ENCODE measurements at regions not wholly inside any gene's neighbourhood (a gene's known extent, or its start where the extent isn't known, plus 50 kb on each side); places are given as distances from the start of the nearest gene placed in this dataset.
A peak's percentile ranks its signal among the peaks of the same experiment; 100 is the strongest.
"Not testable (repeated sequence)": the region's sequence is repeated elsewhere in the genome, so short reads cannot be mapped to it uniquely, and the experiment has no call there.

DNA sequence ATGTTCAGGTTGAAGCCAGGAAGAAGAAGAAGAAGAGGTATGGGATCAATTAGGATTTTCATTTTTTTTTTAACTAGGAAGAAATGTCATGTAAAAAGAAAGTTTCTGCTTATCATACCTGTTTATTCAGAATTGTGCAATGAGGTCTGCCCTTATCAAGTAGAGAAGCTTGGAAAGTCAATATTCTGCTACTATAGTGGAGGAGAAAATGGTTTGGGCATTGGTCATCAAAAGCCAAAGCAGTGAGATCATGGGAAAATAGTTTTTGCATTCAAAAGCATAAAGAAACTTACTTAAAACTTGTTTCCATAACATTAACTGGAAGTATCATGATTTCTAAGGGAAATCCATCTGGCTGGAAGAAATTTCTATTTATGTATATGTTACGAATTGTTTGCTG lies 1239.2 kb downstream of the NSUN3 start:
- peak; percentile 68 for DNase-seq

DNA sequence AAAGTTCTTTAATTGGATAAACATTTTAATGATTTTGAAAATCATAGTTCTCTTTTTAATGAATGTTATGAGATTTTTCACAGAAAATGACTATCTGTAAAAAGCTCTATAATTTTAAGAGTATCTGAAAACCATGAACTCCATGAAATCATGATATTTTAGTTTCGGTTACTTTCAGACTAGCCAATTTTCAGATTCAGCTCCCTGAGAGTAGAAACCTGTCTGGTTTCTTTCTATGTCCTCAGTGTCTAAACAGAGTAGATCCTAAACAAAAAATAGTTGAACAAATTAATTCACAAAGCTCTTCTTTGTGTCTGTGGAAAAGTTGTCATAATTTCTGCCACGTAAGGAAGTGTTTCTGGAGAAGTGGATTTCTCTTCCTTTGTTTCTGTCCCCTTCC lies 1247.7 kb downstream of the NSUN3 start:
- no peak for DNase-seq

DNA sequence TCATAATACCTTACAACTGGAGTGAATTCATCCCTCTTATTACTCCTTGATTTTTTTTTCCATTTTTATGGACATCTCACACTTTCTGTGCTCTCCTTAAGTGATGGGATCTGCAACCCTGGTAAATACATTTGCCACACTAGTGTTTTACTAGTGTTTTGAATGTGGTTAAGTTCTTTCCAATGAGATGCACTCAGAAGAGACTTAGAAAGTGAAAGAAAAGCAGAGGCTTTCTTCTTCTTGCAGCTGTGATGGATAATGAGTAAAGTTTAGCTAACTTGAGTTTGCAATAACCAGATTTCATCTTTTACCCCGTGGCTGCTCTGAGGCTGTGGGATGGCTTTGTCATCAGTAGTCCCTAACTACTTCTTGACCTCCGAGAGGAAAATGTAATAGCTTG lies 1248.4 kb downstream of the NSUN3 start:
- no peak for DNase-seq

DNA sequence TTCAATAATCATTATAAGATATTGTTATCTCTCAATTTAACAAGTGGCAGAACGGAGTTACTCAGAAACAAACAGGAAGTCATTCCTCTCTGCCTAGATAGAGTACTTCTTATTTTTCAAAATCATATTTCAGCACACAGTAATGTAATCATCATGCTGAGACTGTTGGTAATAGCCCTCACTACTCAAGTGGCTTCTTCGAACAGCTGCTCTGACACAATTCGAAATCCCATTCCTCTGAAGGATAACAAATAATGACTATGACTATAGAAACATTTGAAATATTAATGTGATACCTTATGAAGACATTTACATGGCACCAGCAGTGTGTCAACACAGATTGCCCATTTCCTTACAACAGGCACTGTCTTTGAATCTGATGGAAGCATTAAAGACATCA lies 1249.8 kb downstream of the NSUN3 start:
- no peak for DNase-seq

DNA sequence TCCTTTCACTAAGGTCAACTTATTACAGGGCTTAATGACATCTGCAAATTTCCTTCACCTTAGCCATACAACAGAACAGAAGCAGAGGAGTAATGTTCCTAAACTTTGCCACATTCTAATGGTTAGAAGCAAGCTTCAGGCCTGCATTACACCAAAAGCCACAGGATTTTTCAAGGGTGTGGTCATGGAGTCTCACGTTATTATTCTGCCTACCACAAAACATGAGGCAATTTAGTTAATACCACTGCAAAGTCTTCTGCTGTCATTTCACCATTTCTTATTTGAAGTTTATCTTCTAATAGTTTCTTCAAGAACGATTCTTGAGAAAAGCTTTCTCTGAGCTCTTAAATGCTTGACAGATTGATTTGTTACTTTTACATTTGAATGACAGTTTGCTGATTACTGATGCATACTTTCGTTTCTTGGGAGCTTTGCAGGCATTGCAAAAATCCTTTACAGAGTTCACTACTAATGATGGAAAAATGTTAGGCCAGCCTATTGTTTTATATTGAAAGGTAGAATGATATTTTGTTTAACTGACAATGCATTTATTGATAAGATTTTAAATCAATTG lies 1257.1 kb downstream of the NSUN3 start:
- DNase-seq, result peak; percentile 55

DNA sequence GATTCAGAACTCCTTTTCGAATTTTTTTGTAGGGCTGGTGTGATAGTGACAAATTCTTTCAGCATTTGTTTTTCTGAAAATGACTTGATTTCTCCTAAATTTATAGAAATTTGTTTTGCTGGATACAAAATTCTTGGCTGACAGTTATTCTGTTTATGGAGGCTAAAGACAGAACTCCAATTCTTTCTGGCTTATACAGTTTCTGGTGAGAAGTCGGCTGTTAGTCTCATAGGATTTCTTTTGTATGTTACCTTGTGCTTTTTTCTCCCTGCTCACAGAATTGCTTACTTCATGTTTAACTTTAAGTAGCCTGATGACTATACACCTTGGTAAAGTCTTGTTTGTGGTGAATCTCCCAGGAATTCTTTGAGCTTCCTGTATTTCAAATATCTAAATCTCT lies 1264.6 kb downstream of the NSUN3 start:
- DNase-seq, result no peak

DNA sequence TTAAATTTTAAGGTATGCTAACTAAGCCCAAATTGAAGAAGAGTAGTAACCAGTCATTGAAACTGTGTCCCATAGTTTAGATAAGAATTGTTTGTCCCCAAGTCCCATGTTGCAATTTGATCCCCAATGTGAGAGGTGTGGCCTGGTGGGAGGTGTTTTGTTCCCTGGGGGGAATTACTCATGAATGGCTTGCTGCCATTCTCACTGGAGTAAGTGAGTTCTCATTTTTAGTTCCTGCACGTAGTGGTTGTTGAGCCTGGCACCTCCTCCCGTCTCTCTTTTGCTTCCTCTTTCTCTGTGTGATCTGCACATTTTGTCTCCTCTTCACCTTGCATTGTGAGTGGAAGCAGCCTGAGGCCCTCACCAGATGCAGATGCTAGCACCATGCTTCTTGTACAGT lies 1271.0 kb downstream of the NSUN3 start:
- DNase-seq, result no peak

DNA sequence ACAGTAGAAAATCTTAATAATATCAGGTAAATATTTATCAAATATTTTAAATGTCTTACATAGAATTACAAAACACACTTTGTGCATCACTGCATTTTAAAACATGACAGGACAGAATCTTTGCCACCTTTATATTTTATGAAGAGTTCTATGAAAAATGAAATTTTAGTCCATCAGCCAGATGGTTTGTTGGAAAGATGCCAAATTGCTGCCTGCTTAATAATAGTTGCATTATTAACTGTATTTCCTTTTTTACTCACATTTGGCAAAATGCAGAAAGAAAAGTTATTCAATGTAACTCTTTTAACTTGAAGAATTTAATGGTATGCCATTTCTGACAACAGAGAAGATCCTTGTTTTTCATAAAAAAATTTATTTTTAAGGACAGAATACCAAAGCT lies 1271.6 kb downstream of the NSUN3 start:
- DNase-seq, result no peak

DNA sequence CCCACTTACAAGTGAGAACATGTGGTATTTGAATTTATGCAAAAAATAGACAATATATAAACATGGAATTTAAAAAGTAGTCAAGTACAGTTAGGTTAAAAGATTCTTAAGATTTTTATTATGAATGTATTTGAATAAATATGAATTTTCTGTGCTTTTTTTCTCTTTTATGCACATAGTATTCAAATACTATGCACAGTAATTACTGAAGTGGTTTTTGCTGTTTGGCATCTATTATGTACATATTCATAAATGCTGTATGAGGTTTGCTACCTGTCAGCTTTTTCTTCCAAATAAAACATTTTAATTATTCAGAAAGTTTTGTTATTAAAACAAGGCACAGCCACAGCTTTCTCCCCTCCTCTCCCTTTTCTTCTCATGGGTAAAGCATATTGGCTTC lies 1272.7 kb downstream of the NSUN3 start:
- no peak for DNase-seq

DNA sequence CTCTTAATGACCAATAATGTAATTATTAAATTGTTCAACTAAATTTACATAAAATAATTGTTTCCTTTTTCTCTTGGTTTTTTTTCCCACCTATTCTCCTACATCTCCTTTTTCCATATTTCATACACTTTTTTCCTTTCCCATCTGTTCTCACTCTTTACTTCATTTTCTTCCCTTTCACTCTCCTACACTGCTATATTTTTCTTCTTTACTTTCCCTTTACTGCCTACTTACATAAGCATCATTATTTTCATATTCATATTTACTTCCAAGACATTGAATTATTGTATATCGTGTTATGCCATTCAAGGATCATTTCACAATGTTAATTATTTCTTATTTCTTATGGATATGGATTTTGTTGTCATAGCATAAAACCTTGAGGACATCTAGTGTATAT lies 1275.6 kb downstream of the NSUN3 start:
- no peak for DNase-seq

DNA sequence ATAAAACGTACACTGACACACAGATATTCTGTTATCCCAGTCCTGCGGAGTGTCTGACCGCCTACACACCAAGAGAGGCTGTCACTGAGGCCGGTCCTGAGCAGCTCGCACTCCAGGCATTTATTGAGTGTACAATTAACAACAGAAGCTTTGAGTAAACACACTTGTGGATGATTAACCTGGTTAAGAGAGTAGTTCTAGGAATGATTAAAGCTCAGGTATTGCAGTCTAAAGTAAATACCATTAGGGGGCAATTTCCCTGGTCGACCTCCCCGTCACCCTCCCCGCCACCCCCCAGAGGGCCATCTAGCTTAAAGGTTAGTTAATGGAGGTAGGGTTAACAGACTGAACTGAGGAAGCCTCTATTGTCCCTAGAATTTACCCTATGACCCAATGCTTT lies 1278.5 kb downstream of the NSUN3 start:
- no peak for DNase-seq

DNA sequence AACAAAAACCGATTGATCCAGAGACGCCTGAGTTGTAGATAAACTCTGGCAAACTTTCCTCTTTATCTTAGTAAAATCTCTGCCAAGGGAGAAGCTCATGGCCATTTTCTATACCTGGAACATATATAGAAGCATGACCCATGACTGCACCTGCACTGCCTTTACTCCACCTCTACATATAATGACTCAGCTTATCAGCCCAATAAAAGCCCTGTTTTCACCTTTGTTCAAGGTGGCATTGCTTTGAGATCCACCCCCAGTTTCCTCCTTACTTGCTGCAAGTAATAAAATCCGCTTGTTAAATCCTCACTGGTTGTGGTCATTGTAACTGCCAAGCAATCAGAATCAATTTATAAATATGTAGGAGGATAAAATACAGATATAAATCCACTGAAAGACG lies 1280.4 kb downstream of the NSUN3 start:
- no peak for DNase-seq

DNA sequence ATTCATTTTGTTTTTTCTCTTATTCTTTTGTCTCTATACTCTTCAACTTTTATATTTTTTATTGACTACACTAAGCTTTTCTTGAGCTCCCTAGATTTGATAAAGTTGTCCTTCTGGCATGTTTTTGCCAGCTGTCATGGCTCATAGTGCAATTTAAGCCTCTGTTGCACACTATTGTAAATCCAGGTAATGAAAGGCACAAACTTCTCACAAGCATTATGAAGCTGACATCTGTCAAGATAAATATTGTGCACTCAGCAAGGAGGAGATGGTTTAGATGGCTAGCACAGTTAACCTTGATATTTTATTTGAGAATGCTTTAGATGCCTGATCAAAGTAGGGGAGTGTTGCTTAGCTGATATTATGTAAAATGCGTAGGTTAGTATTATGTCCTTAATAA lies 1280.9 kb downstream of the NSUN3 start:
- DNase-seq, result no peak

DNA sequence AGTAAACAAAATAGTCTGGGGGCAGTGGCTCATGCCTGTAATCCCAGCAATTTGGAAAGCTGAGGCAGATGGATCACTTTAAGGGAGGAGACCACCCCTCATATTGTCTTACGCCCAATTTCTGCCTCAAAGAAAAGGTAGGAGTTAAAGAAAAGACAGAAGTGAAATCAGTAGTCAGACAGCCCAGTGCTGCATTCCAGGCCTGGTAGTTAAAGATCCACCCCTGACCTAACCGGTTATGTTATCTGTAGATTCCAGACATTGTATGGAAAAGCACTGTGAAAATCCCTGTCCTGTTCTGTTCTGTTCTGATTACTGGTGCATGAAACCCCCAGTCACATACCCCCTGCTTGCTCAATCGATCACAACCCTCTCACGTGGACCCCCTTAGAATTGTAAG lies 1285.1 kb downstream of the NSUN3 start:
- DNase-seq, result not testable (repeated sequence)

DNA sequence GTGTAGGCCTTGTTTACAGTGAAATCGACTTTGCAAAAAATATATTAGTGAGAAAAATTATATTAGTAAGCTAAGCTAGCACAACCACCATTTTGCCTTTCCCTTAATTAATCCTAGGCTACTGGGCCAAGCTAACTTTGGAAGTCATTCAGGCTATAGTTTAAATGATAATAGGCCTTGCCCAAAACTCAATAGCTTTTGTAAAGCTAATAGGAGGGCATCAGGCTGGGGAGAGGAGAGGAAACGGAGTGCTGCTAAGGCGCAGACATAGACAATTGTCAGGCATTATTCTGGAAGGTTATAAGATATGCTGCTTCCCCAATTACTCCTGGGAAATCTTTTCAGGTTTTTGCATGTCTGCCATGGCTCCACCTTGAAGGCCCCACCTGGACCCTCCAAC lies 1286.0 kb downstream of the NSUN3 start:
- no peak for DNase-seq

DNA sequence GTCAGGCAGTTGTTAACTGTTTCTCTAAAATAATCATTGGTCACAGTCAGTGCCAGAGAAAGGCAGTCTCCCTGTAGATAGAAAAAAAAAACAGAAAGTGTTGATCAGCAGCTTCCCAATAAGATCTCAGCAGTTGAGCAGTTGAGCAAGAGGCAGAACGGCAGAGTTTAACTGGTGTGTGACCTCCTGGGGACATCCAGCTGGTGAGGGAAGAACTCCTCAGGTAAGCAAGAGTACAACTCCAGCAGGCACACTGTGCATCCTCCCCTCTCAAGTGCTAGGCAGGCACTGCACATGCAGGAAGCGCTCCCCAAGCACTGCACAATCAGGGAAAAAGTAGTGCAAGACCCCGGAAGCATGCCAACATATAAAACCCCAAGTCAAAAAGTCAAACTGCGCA lies 1287.2 kb downstream of the NSUN3 start:
- no peak for DNase-seq

DNA sequence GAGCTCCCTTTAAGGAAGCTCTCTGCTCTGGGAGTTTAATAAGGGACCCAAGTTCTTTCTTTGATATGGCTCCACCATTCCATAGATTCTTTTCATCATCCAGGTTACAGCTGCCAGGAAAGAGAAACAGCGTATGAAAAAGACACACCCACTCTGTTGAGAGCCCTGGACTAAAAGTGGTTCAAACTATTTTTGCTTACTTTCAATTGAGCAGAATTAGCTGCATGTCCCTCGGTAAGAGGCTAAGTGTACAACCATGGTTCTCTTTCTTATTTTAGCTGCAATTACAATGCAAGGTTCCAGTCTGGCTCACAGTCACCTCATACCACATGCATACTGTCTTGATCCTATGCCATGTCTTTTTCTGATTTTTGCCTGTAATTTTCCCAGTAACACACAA lies 1288.3 kb downstream of the NSUN3 start:
- no peak for DNase-seq

DNA sequence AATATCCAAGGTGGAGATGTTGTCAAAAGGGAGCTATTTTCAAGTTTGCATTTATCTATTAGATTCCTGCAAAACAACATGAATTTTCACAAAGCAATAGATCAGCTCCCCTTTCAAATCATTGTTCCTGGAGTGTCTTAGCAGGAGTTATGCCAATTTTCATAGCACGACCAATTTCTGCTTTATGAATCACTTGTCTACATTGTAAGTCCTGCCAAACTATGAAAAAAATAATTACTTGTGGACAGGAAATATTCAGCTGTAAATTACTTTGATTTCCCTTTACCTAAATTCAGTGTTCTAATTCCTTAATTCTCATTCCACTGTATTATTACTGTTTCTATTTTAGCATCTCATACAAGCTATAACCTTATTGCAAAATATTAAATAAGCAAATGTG lies 1289.6 kb downstream of the NSUN3 start:
- peak; percentile 52 for DNase-seq

DNA sequence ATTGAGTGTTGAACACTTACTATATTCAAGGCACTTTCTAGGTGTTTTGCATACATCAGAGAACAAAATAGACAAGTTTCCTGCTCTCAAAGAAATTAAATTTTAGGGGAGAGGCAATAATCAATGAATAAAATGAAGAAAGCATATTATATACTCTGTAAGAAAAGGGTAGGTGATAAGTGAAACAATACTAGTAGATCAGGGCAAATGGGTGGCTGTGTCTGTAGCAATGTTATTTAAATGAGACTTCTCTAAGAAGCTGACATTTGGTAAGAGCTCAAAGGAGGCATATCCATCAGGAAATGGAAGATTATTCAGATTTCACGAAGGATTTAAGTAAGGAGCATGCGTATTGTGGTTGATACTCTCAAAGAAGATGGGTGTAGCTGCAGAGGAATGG lies 1291.6 kb downstream of the NSUN3 start:
- DNase-seq, result no peak

DNA sequence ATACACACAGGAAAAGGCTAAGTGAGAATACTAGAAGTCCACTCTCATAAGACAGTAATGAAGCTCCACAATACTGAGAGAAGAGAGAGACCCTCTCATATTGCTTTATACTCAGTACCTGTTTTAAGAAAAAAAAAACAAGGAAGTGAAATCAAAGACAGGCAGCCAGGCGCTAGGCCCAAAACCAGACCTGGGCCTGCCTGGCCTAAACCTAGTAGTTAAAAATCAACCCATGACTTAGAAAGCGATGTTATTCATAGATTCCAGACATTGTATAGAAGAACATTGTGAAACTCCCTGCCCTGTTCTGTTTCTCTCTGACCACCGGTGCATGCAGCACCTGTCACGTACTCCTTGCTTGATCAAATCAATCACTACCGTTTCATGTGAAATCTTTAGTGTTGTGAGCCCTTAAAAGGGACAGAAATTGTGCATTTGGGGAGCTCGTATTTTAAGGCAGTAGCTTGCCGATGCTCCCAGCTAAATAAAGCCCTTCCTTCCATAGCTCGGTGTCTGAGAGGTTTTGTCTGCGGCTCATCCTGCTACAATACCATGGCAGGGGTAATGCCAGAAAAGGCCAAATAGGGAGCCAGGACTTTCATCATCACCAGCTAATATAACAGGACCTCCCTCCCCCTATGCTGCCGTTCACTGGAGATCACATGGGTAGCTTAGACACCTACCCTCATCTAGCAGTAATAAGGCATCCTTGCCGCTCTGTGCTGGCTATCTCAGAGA lies 1294.1 kb downstream of the NSUN3 start:
- DNase-seq, result no peak

DNA sequence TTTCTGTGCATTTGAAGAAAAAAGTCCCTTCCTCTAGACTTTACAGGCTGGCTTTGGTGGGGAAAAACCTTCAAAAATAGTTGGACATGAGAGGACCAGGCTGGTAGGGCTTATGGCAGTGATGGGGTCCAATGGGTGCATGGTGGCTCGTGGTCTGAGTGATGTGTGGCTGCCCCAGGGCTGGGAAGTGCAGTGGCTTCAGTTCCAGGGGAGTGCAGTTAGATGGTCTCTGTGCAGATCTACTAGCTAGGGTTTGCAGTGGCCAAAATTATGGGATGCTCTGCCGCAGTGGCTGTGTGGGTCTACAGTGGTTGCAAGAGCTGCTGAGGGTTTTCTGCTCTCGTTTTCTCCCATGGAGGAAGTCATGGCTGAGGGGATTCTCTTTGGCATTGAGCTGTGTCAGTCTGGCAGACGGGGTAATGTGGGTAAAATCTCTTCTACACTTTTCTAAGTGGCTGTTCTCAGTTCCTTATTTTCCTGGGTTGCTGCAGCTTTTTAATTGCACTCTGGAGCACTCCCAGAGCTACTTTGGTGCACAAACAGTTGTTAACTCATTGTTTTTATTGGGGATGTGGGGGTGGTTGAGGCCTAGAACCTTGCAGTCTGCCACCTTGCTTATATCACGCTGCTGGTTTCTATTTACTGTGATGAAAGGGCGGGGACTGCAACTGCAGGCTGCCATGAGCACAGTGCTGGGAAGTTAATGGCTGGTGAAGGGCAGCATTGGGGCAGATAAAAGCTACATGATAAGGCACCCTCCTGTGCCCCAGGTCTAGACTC lies 1324.6 kb downstream of the NSUN3 start:
- DNase-seq, result no peak

DNA sequence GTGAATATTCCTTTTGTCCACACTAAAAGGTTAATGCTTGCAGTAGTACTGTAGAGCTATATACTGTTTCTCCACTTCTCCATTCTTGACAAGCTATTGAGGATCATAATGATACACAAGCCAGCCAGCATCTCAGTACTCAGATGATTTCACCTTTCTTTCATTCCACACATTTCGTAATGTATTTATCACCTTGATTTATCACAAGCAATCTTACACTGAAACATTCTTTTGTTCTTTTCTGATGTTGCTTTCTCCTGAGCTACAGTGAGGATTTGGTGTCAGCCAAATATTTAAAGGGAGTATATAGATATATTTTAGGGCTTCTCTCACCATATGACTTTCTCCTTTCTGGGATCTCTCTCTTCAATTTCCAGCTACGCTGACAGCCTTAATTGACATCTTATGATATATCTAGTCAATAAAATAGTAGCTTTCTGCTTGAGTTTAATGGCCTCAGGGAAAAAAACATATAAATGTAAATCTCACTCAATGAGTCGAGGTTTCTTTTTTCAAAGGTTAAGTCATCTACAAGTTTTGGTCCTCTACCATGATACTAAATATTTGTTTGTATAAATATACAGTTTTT lies 1327.0 kb downstream of the NSUN3 start:
- DNase-seq, result no peak

DNA sequence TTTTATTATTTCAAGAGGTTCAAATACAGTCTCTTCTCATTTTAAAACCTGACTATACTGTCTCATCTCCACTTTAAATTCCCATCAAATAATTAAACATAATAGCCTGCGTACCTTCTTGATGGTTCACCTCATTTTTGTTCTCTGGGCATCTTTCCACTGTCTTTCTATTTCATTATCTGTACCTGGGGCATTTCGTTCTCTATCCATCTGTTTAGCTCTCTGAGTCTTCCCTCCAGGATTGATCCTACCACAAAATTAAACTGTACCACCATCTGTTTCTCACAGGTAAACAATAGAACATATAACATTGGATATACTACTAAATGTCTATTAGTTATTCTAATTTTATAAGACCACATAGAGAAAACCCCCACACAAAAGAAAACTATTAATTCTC lies 1331.4 kb downstream of the NSUN3 start:
- no peak for DNase-seq

DNA sequence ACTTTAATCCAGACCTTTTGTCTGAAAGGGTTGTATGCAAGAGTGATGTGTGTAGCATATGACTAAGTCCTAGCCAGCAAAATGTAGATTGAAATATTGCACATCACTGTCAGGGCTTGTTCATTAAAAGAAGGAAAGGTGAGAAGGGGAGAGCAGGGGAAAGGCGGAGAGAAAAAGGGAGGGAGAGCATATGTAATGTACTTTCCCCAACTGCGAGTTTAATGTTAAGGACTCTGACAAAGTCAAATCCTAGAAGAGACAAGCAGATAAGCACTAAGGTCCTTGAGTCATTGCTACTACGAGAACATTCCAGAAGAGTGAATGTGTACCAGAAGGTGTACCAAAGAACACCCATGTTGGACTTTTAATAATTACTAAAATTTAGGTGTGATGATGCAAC lies 1336.7 kb downstream of the NSUN3 start:
- DNase-seq, result no peak
